Brain microvascular endothelial cell (primary cell): ENCODE measurements at regions not wholly inside any gene's neighbourhood (a gene's known extent, or its start where the extent isn't known, plus 50 kb on each side); places are given as distances from the start of the nearest gene placed in this dataset.
"Not testable (repeated sequence)": the region's sequence is repeated elsewhere in the genome, so short reads cannot be mapped to it uniquely, and the experiment has no call there.

Source experiments
- DNase-seq: peaks from one replicate; pipeline ENCODE4 v3.0.0-alpha.2; 2020
- H3K27ac ChIP-seq: fragments of 250-450 bp; sonication (Bioruptor Pico); 2 replicates; pipeline ENCODE4 v1.5.1; 2020; ENCODE audit warnings: mild to moderate bottlenecking, moderate library complexity
- H3K27me3 ChIP-seq: fragments of 250-450 bp; sonication (Bioruptor Pico); replicated peaks from 2 replicates; pipeline ENCODE4 v1.5.1; 2020; ENCODE audit warnings: mild to moderate bottlenecking
- H3K36me3 ChIP-seq: fragments of 250-450 bp; sonication (Bioruptor Pico); replicated peaks from 2 replicates; pipeline ENCODE4 v1.5.1; 2020; ENCODE audit warnings: mild to moderate bottlenecking
- H3K4me3 ChIP-seq: 2 replicates; pipeline ENCODE4 v1.5.1; 2011; ENCODE audit warnings: low read depth, mild to moderate bottlenecking, control low read depth, low read length, moderate library complexity
- CTCF ChIP-seq: IDR thresholded peaks from 2 replicates; pipeline ENCODE4 v1.5.1; 2011; ENCODE audit warnings: low read depth, mild to moderate bottlenecking, moderate library complexity, low read length, control low read depth, inconsistent platforms; ENCODE audit errors: missing control alignments
- in situ Hi-C: cut with HindIII; loops from 2 replicates; pipeline ENCODE4 v1.10.0; 2017; ENCODE audit warnings: low sequenced_read_pairs, low pct_ligation_motif_present

GRCh38 chr16:21338537-21339268 lies 60.6 kb upstream of the CRYM start:
- Histone ChIP-seq H3K4me3 (no peak overlapping the region), H3K27me3 (no peaks in the 10 kb centered on the region), H3K27ac (no peak overlapping the region), H3K36me3 (no peaks in the 10 kb centered on the region)
- DNase-seq = no peak
- no peak for TF ChIP-seq CTCF
- in situ Hi-C loops = no loop called here

- Histone ChIP-seq H3K27ac (no peak overlapping the region), H3K36me3 (no peaks in the 10 kb centered on the region), H3K27me3 (no peaks in the 10 kb centered on the region), H3K4me3 (no peak overlapping the region)
- no peak for DNase-seq
- in situ Hi-C loops = no loop called here
- TF ChIP-seq CTCF = no peak
Observed at GRCh38 chr16:21336231-21336630, 58.1 kb upstream of the CRYM start.

- H3K27me3 ChIP-seq, in situ Hi-C loops, DNase-seq, H3K36me3 ChIP-seq, H3K27ac ChIP-seq, H3K4me3 ChIP-seq: not testable (repeated sequence)
Observed at GRCh38 chr16:21334188-21335146, 56.4 kb upstream of the CRYM start.

- H3K4me3 ChIP-seq, H3K36me3 ChIP-seq, in situ Hi-C loops, H3K27me3 ChIP-seq, H3K27ac ChIP-seq, DNase-seq: not testable (repeated sequence)
Observed at GRCh38 chr16:21333683-21334082, 55.6 kb upstream of the CRYM start.
